Fibroblast of skin of abdomen (primary cell): ENCODE measurements at regions not wholly inside any gene's neighbourhood (a gene's known extent, or its start where the extent isn't known, plus 50 kb on each side); places are given as distances from the start of the nearest gene placed in this dataset.
A peak's percentile ranks its signal among the peaks of the same experiment; 100 is the strongest.

Source experiments
- DNase-seq: peaks from one replicate; pipeline ENCODE4 v3.0.0-alpha.2; 2013

DNA sequence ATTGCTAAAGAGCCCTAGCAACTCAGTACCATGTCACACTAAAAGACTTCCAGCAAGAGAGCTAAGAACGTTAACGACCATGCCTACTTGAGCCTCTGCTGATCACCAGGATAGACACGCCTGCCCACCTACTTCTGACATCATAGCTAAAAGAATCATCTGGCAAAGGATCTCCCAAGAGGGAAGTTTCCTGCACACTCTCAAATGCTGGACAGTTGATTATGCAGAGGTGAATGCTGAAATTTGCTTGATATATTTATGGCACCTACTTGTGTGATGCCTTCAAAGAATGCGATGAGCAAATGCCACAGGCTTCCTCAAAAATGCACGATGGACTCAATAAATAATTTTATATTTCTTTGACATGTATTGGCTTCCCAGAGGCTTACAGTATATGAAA is 113.6 kb downstream of the GALC start:
- peak; percentile 71 for DNase-seq

DNA sequence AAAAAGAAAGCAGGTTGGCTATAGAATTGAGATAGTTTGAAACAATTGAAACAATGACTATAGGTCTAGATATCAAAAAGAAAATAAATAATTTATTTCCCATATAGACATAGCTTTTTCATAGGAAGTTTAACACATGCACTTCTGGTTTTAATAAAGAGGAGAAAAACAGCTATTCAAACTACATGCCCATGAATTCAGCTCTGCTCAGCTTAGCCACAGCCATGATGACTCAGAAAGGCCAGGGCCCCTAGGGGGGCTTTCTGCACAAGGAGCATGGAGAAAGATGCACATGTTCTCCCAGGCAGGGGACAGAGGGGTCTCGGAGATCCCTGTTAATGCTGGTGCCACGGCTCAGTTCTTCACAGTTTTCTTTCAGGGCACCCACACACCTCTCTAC is 114.0 kb downstream of the GALC start:
- peak; percentile 80 for DNase-seq

DNA sequence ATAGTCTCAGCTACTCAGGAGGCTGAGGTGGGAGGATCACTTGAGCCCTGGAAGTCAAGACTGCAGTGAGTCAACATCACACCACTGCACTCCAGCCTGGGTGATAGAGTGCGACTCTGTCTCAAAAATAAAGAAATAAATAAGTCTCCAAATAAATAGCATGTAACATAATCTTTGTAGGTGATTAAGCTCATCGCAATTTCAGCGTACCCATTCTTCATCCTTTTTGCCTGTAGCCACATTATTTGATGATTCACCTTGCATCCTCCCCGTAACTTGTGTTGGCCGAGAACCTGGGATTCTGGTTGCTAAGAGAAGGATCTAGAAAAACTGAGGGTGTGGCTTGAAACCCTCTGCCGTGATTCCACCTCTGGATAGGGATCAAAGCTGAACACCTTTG is 115.1 kb downstream of the GALC start:
- DNase-seq = peak; percentile 31

DNA sequence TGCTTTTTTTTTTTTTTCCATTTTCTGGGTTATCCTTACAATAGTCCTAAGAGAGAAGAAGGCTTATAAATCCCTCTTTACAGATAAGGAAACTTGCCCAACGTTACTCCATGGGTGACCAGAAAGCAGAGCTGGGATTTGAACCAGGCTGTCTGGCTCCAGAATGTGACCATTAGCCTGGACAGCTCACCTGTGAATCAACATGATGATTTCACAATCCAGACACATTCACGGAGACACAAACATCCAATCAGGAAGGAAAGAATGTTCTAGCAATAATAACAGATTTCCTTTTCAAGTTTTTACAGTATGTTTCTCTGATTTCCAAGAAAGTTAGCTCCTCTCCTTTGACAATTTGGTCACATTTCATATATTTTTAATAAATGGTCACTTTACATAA is 118.3 kb downstream of the GALC start:
- DNase-seq = no peak

DNA sequence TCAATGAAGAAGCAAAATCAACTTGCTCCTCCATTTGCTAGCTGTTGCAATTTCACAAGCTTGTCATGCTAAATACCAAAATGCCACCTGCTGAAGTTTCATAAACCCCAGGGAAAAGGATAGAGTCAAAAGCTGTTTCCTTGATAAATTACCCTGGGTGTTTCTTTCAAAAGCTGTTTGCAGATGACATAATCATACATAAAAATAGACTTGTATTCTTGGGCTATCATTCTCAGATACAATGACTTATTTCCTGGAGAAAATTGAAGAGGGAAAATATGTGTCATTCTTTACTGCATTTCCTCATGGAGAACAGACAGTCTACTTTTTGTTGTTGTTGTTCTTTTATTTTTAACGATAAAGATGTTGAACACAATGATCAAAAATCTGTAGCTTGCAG is 119.2 kb downstream of the GALC start:
- no peak for DNase-seq

DNA sequence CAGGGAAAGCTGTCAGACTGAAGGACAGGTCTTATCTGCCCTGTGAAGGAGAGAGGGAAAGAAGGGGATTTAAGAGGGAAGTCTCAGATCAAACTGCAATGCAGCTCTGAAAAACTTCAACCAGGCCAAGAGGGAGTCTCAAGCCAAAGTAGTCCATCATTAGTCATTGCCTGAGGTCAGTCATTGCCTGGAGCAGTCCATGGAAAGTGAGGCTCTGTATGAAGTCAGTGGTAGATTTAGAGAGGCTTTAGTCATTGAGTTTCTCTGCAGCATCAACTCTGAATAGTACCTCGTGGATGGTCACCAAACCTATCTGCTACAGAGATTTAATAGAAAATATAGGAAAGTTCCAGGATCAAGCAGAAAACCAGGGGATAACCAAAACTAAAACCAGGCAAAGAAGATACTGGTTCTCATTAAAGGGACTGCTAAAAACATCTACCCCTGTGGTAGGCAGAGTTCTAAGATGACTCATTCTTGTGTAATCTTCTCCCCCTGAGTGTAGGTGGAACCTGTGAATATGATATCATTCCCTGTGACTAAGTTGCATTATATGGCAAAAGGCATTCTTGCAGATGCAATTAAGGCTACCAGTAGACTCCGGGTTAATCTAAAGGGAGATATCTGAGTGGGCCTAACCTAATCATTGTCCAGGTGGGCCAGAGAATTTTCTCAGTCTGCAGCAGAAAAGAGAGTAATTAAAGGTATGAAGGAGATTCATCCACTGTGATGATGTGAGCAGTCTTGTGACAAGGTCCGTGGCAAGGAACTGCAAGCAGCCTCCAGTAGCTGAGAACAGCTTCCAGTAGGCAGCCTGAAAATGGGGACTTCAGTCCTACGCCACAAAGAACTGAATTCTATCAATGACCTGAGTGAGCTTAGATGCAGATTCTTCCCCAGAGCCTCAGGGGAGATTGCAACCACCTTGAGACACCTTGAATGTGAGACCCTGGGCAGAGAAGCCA is 123.1 kb downstream of the GALC start:
- DNase-seq = peak; percentile 91

DNA sequence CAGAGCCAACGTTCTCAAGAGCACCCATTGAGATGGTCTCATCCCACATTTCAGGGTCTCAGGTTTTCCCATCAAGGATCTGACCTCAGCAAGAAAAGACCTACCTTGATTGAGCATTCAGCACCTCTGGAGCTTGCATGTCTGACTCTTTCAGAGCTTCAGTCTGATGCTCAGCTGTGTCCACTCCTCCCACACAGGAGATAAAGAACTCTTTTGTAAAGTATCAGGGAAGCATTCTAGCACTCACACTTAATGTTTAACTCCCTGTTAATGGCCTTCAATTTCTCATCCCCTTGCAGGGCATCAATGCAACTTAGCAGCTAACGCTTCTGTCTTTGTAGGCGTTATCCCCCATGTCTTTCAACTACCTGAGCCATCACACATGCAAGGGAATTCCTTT is 124.1 kb downstream of the GALC start:
- DNase-seq = no peak

DNA sequence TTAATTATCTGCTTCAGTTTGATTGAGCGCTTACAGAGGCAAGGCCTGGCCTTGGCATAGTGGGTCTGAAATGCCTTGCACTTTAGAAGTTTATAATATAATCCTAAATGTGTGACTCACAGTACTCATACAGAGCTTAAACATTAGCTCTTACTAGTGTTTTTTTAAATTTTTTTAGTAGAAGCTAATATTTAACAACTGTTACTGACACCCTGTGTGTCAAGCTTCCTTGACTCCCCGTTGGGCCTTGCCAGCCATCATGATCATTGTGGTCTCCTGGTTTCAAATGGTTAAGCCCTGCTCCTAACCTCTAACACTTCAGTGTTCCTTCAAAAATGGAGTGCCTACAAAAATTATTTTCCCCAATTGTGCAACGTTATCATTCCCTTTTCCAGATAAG is 126.9 kb downstream of the GALC start:
- DNase-seq = no peak

DNA sequence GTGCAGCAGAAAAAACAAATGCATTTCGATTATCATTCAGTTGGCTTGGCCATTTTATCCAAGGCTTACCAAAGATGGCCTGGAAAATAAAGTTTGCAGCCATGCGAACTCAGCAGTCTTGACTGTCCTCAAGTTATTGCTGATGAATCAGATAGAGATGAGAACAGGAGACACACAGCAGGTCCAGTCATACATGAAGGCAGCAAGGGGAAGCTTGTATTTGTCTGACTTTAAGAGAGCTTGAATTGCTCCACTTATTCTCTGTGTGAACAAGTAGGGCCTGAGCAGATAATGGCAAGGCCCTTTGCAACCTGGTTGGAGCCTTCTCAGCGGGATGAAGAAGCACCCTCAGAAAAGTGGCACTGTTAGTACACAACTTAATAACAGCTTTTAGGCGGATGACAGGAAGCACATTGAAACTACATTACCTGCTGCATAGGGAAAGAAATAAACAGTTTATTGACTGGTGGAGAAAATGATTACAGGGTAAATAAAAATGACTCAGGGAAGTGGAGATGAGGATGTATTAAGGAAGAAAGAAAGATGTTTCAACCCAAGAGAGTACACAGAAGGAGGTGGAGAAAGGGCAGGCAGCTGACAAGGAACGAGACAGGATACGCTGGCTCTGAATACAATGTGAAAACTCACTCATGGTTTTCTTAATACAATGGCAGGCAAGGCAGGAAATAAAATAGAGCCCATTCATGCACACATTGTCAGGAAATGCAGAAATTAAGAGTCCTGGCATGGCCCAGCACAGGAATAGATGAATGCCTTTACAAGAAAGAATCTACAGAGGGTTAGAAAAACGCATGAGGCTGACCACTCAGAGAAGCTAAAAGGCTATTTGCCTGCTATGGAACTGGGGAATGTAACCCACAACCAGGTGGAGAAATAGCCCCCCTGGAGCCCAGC is 128.4 kb downstream of the GALC start:
- no peak for DNase-seq

DNA sequence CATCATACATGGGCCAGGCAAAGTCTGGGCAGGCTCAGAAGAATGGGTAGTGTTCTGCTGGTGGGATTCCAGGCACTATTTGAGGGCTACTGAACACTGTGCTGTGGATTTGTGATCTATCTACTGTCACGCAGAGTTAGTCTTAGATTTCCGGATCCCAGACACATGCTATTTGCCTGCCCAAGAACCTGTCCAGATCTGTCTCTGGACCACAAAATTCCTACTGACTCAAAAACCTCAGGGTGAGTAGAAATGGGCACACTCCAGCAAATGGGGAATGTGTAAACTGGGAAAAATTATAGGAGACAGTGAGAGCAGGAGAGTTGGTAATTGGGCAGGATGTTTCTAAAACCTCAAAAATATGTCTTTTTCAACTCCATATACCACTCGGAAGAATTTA is 129.9 kb downstream of the GALC start:
- DNase-seq = no peak

DNA sequence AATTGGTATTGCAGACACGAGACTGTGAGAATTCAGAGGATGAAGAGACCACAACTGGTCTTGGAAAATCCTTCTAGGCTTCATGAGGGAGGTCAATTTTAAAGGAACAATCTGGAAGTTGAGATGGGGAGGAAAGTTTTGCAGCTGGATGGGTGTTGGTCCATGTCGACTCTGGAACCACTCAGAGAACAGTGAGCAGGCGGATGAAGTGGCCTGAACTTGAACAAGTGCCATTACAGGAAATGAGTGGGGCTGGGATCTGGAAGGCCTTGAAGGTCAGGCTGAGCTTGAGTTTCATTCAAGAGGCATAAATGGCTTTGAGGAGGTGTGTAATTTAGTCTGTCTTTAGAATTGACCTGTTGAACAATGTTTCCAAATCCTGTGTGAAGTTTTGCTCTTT is 140.9 kb downstream of the GALC start:
- no peak for DNase-seq

DNA sequence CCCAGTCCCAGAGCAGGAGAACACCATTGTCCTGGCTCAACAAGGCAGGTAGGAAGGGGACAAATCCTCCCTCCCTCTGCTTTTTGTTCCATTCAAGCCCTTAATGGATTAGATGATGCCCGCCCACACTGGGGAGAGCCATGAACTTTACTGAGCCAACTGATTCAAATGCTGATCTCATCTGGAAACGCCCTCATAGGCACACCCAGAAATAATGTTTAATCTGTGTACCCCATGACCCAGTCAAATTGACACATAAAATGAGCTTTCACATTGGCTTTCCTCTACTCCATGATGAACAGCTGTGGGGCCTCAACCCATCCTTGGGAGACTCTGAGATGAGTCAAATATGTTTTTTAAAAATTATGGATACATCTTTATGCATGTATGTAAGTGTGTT is 141.8 kb downstream of the GALC start:
- DNase-seq = no peak

DNA sequence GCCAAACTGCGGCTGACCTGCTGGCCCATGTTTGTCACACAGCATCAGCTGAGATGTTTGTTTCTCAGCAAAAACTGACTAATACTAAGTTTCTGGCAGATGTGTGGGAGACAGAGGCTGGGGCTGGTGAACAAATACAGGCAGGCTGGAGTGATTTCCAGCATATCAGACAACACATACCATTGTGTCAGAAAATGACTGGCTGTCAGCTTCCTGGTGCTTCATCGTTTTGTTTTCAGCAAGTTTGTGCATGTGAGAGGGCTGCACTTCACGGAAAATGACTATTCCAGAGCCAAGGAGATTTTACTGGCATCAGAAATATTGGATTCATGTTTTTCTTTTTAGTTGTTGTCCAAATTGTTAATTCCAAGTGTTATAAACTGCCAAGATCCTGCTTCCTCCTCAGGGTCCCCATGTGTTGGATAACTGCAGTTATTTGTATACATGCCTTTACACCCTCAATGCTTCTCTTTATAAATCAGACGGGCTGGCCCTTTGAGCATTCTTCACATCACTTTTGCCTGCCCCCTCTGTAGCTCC is 145.7 kb downstream of the GALC start:
- peak; percentile 10 for DNase-seq

DNA sequence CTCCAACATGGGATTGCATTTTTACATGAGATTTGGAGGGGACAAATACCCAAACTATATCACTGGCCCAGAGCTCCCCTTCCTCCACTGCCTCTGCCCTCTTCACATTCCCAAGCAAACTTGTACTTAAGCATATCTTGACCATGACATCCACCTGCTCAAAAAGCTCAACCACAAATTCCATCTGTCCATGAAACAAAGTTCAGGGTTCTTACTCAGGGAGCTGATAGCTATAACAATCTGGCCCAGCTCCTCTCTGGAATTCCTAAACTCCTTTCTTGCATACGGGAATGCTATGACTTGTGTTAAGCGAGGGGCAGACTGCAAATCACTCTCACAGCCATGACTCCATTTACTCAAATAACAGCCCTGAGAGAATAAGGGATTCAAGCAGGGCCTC is 152.1 kb downstream of the GALC start:
- DNase-seq = no peak

DNA sequence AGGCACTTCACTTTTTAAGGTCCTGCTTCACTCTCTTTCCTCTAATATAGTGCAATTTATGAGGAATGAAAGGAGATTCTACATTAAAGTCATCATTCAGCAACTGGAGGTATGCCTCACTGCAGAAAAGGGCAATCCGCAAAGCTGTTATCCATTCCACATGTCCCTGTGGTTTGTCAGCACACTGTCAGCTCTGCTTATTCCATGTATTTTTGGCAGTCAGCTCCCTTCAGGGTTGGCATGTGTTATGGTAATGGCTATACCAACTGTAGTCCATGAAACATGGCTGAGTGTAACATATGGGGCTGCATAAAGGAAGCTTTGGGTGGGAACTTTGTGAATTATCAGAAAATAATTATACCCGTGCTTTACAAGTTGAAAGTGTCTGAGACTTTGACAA is 154.1 kb downstream of the GALC start:
- peak; percentile 70 for DNase-seq

DNA sequence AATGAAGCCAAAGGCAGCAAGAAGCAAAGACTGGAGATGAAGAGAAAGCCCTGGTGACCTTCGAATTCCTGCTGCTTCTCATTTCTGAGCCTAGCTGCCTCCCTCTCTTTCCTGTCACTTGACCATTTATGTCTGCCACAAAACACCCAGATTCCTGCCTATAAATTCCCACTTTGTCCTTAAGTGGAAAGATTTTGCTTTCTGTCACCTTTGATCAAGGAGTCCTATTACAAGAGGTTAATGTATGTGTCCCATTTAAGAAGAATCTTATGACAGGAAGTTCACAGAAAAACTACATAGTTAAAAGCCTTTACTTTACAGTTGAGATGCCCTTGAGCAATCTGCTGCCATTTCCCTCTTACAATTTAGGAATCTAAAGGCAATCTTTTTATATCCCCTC is 155.7 kb downstream of the GALC start:
- no peak for DNase-seq

DNA sequence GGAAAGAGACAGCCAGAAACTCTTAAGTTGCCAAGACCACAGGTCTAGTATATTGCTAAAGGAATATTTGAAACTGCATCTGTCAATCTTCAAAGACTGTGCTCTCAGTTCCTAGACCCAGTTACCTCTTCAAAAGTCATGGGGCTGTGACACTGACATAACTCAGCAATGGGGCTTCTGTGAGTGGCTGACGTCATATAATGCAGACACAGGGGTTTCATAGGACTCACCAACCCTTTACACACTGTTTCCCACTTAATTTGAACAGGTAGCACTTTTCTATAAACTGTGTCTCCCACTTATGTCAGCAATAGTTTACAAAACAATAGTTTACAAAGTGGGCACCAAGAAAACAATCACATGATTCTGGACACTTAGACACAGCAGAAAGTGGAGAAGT is 158.4 kb downstream of the GALC start:
- DNase-seq = no peak

DNA sequence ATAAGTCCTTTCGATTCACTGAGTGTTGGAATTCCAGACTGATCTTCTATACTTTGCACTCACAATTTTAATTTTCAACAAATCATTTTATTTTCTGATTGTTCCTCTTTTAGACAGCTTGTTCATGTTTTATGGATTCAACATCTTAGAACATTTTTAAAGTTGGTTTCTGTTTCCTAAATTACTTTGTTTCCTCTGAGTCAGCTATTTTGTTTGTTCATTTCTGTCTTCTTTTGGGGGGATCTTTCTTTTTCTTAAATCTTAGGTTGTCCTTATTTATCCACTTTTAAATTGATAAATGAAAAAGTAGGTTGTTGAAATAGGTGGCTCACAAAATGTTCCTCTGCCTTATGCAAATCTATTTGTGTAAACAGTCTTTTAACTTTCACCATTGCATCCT is 160.0 kb downstream of the GALC start:
- DNase-seq = no peak

DNA sequence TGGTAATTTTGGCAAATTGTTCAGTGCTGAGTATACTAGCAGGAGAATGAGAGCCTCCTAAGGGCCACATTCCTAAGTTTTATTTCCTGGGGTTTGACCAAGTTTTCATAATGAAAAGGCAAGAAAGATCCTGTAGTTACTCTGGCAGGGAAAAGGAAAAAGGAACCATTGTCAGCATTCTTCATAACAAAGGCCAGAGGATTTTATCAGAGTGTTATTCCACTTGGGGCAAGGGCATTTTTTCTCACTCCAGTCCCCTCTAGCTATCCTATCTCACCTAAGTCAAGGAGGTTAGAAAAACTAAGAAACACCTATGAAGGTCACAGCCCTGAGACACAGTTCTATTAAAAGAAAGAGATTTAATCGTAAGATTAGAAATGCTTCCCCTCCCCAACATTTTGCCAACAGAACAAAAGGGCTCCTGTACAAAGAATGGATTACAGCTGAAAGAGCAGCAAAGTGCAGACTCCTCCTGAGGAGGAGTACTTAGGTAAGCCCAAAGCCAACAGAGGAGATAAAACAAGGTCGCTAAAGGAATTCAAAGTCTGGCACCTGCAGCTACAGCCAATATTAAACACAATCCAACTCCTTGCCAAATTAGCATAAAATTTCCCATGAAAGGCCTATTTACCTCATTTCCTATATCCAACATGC is 162.4 kb downstream of the GALC start:
- DNase-seq = no peak

DNA sequence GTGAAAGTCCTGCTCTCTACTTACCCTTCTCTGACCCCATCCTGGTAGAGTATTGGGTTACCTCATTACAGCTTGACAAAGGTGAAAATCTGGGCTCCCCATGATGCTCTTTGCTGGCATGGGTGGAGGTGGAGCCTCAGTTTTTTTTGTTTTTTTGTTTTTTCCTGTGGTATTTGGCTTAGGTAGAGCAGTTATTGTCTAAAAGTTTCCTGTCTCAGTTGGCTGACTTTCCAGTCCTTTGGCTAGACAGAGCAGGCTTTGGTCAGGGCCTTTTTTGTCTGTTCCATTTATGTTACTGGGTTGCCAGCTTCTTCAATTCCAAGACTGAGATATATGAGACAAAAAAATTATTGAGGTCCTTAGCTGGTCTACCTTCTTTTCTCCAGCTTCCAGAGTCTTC is 163.4 kb downstream of the GALC start:
- no peak for DNase-seq

DNA sequence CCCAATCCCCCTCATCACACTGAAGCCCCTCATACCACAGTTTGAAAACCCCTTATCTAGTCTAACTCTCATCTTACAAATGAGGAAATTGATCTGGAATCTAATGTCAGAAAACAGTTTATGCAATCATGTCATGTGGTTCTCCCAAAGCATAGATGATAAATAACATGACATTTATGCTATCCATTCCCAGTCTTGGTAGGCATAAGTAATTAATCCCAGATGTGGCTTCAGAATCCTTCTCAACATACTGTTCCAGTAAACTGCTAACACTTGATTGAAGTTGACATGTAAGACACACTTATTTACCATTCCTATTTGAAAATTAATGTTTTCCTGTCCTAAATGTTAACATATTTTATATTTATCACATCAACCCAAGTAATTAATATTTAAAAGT is 168.7 kb downstream of the GALC start:
- DNase-seq = peak; percentile 70

DNA sequence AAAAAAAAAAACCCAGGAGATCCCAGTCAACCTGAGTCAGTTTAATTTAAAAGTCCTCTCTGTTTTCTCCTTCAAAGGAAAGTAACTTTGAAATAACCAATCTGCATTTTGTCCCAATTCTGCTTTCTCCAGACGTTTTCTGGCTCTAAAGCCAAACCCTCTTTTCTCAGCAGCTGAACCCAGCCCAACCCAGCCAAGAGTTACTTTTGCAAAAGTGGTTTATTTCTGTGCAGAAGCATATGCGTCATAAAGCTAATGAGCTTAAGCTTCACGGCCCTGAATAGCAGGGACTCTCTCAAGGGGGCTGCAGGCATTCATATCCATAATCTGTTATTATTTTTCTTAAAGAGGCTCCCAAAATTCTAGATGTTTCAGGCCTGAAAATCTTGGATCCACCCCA is 176.6 kb downstream of the GALC start:
- no peak for DNase-seq

DNA sequence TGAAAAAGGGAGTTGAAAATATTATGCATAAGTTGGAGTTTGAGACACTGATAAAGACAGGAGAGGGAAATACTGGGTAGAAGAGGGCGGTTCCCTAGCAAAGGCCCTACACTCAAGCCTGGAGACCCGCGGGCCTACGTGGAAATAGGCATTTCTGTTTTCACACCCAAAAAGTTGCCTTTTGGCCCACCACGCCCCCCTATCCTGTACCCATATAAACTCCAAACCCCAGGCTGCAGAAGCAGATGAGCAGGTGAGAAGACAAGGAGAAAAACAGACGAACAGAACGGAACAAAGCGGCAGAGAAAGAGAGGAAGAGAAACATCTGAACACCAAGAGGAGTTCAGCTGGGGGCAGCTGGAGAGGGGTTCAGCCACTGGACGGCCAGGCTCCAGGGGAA is 177.9 kb downstream of the GALC start:
- no peak for DNase-seq
